Ovary (tissue), 3 donors: ENCODE measurements at regions not wholly inside any gene's neighbourhood (a gene's known extent, or its start where the extent isn't known, plus 50 kb on each side); places are given as distances from the start of the nearest gene placed in this dataset.

ENCODE experiments used
- POLR2A ChIP-seq: fragments of 450-650 bp; IDR thresholded peaks from one replicate; pipeline ENCODE4 v1.6.1; 2017; ENCODE audit warnings: antibody characterized with exemption, mild to moderate bottlenecking, moderate library complexity
- TF ChIP-seq, protein P1 (sequence below), 3 donors: fragments of 450-650 bp in 2 of 3; fragments of 200-600 bp in 1 of 3; IDR thresholded peaks; one replicate each; pipeline versions ENCODE4 v1.5.1 to v1.8.0; 2016 to 2022; ENCODE audit warnings: antibody characterized with exemption in 3 of 3, mild to moderate bottlenecking in 1 of 3
- donor health status: DM: no; HTN: no; CAD: no.

DNA sequence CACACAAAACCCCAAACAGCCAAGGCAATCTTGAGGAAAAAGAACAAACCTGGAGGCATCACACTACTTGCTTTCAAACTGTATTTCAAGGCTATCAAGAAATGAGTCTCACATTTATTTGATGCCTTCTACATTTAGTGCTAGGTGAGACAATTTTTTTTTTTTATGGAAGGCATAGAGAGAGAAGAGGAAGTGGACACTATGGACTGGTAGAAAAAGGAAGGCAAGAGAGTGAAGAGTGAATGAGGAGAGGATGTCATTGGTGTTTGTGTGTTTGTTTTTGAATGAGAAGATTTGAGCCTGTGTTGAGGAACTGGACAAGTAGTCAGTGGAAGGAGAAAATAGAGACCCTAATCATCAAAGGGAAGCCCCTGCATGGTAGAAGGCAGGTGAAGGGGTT lies 182.0 kb upstream of the JAG1 start:
- TF ChIP-seq, protein P1, sequence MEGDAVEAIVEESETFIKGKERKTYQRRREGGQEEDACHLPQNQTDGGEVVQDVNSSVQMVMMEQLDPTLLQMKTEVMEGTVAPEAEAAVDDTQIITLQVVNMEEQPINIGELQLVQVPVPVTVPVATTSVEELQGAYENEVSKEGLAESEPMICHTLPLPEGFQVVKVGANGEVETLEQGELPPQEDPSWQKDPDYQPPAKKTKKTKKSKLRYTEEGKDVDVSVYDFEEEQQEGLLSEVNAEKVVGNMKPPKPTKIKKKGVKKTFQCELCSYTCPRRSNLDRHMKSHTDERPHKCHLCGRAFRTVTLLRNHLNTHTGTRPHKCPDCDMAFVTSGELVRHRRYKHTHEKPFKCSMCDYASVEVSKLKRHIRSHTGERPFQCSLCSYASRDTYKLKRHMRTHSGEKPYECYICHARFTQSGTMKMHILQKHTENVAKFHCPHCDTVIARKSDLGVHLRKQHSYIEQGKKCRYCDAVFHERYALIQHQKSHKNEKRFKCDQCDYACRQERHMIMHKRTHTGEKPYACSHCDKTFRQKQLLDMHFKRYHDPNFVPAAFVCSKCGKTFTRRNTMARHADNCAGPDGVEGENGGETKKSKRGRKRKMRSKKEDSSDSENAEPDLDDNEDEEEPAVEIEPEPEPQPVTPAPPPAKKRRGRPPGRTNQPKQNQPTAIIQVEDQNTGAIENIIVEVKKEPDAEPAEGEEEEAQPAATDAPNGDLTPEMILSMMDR (IDR thresholded peaks at IDR 0.05) = no peak
- TF ChIP-seq POLR2A = no peak
